ENCODE measurements at regions not wholly inside any gene's neighbourhood (a gene's known extent, or its start where the extent isn't known, plus 50 kb on each side); places are given as distances from the start of the nearest gene placed in this dataset.

DNA sequence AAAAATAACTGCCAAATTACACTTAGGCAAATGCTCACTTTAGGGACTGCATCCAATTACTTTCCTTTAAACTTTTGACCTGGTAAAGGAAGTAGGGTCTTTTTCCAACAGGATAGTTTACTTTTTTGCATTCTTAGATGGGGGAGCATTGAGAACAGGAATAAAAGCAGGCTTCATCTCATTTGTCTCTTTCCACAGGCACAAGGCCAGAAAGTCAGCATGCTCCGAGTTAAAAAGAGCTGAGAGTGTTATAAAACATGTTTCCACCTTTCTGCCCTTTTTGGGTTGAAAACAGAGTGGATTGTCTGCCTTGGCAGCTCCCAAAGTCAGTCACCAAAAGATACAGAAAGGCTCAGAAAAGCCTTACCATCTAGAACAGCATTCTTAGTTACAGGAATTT lies 404.9 kb upstream of the ALCAM start:
- Histone ChIP-seq H3K36me3 (ENCODE audit: control insufficient read depth, insufficient read depth, low read length) (no peaks in the 10 kb centered on the region), H3K4me3 (ENCODE audit: extremely low read depth, insufficient read depth, low read length, poor library complexity, severe bottlenecking) (no peak overlapping the region), H3K27ac (ENCODE audit: low read depth, low read length, severe bottlenecking) (peak overlapping the region; percentile 61), H3K4me1 (ENCODE audit: control insufficient read depth, insufficient read depth, low read length, poor library complexity, severe bottlenecking) (no peaks in the 10 kb centered on the region), H3K9me3 (ENCODE audit: control insufficient read depth, low read length) (no peaks in the 10 kb centered on the region)
- WGBS, 2 experiments (ENCODE audit: insufficient coverage in 2 of 2), result no CpG with 5 or more reads among the region's 1 CpG

DNA sequence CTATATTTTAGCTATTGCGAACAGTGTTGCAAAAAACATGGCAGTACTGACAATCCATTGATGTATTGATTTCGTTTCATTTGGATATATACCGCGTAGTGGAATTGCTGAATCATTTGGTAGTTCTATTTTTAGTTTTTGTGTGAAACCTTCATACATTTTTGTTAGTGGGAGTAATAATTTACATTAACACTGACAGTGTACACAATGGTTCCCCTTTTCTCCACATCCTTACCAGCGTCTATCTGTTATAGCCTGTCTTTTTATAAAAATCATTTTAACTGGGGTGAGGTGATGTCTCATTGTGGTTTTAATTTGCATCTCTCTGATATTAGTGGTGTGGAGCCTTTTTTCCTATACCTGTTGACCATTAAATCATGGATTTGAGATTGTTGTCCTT lies 392.4 kb upstream of the ALCAM start:
- Histone ChIP-seq H3K4me3 (ENCODE audit: extremely low read depth, insufficient read depth, low read length, poor library complexity, severe bottlenecking) (no peak overlapping the region), H3K27ac (ENCODE audit: low read depth, low read length, severe bottlenecking) (no peak overlapping the region), H3K36me3 (ENCODE audit: control insufficient read depth, insufficient read depth, low read length) (no peaks in the 10 kb centered on the region), H3K9me3 (ENCODE audit: control insufficient read depth, low read length) (no peaks in the 10 kb centered on the region), H3K4me1 (ENCODE audit: control insufficient read depth, insufficient read depth, low read length, poor library complexity, severe bottlenecking) (no peaks in the 10 kb centered on the region)
- 85 to 100% methylated on average over 2 to 4 of the region's 5 CpGs for WGBS, 2 experiments (ENCODE audit: insufficient coverage in 2 of 2)

DNA sequence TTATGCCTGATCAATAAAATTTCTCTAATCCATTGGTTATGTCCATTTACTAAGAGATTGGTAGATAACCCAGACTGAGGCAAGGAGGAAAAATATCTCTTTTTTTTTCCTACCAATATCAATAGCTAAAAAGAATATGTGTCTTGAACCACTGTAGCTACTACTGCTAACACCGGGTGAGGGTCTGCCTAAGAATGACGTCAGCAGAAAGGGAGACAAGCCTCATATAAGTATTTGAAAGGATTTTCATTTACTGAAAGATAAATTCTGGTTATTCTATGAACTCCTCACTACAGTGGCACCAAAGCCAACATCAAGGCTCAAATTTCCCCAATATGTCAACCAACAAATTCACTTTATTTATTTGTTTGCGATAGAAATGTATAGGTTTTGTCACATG lies 389.0 kb upstream of the ALCAM start:
- Histone ChIP-seq H3K36me3 (ENCODE audit: control insufficient read depth, insufficient read depth, low read length) (no peaks in the 10 kb centered on the region), H3K4me3 (ENCODE audit: extremely low read depth, insufficient read depth, low read length, poor library complexity, severe bottlenecking) (no peak overlapping the region), H3K27ac (ENCODE audit: low read depth, low read length, severe bottlenecking) (no peak overlapping the region), H3K4me1 (ENCODE audit: control insufficient read depth, insufficient read depth, low read length, poor library complexity, severe bottlenecking) (no peaks in the 10 kb centered on the region), H3K9me3 (ENCODE audit: control insufficient read depth, low read length) (no peaks in the 10 kb centered on the region)
- 100% methylated on average over 1 of the region's 3 CpGs; no CpG with 5 or more reads in 1 of the 2 experiments for WGBS, 2 experiments (ENCODE audit: insufficient coverage in 2 of 2)

DNA sequence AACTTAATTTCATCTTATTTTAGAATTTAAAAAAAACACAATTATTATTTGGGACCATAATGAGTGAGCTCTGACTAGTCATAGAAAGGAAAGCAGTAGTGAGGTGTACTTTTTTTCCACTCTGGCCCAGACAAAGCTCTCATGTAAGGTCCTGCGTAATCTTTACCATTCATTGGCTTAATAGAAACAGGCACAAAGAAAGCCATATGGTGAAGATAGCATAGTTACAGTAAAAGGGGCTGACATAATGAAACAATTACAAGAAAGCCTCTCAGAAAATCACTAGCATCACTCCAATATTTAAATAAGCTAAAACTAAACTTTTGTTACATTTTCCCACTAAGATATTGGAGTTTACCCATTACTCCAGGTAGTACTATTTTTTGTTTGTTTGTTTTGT lies 384.6 kb upstream of the ALCAM start:
- WGBS, 2 experiments (ENCODE audit: insufficient coverage in 2 of 2), result no CpG with 5 or more reads among the region's 1 CpG

DNA sequence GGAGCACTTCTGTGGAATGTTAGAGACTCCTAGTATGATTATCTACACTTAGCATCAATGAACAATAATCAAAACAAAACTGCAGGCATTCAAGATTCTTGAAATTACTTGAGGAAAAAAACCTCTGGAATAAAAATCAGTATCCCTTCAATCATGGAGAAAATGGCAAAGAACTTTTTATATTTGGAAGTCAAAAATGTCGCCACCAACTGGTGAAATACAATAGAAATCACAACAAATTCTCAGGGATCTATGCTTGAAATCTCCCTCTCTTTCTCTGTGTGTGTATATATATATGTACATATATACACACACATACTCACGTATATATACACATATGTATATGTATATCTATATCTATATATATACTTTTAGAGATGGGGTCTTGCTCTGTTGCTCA lies 378.9 kb upstream of the ALCAM start:
- H3K27ac ChIP-seq (ENCODE audit: low read depth, low read length, severe bottlenecking), result no peak overlapping the region

More for the DNA sequence above, 384.6 kb upstream of the ALCAM start:
- H3K27ac ChIP-seq (ENCODE audit: low read depth, low read length, severe bottlenecking), result no peak overlapping the region
- H3K9me3 ChIP-seq (ENCODE audit: control insufficient read depth, low read length), result no peaks in the 10 kb centered on the region
- H3K4me3 ChIP-seq (ENCODE audit: extremely low read depth, insufficient read depth, low read length, poor library complexity, severe bottlenecking), result no peak overlapping the region
- no peaks in the 10 kb centered on the region for H3K36me3 ChIP-seq (ENCODE audit: control insufficient read depth, insufficient read depth, low read length)
- no peaks in the 10 kb centered on the region for H3K4me1 ChIP-seq (ENCODE audit: control insufficient read depth, insufficient read depth, low read length, poor library complexity, severe bottlenecking)

DNA sequence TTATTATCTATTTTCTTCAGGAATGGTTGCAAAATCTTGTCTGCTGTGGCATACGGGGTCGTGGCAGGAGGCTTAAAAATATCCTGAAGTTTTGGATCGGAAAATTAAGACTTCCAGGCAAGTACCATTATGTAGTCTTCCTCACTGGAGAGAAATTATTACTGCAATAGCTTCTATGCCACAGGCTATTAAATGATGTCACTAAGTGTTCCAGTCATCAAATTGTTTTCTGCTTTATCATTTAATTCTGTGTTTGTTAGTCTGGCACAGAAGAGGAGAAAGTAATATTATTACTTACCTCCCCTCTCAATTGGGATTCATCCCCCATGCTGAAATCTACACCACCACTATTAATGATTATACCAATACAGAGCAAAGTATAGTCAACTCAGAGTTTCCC lies 378.2 kb upstream of the ALCAM start:
- H3K36me3 ChIP-seq (ENCODE audit: control insufficient read depth, insufficient read depth, low read length), result no peaks in the 10 kb centered on the region
- no peaks in the 10 kb centered on the region for H3K4me1 ChIP-seq (ENCODE audit: control insufficient read depth, insufficient read depth, low read length, poor library complexity, severe bottlenecking)
- H3K4me3 ChIP-seq (ENCODE audit: extremely low read depth, insufficient read depth, low read length, poor library complexity, severe bottlenecking), result no peak overlapping the region
- no peaks in the 10 kb centered on the region for H3K9me3 ChIP-seq (ENCODE audit: control insufficient read depth, low read length)
- WGBS, 2 experiments (ENCODE audit: insufficient coverage in 2 of 2), result 88% methylated on average over 1 of the region's 3 CpGs; no CpG with 5 or more reads in 1 of the 2 experiments
- H3K27ac ChIP-seq (ENCODE audit: low read depth, low read length, severe bottlenecking), result no peak overlapping the region

More for the DNA sequence above, 378.9 kb upstream of the ALCAM start:
- Histone ChIP-seq H3K36me3 (ENCODE audit: control insufficient read depth, insufficient read depth, low read length) (no peaks in the 10 kb centered on the region), H3K9me3 (ENCODE audit: control insufficient read depth, low read length) (no peaks in the 10 kb centered on the region), H3K4me3 (ENCODE audit: extremely low read depth, insufficient read depth, low read length, poor library complexity, severe bottlenecking) (no peak overlapping the region), H3K4me1 (ENCODE audit: control insufficient read depth, insufficient read depth, low read length, poor library complexity, severe bottlenecking) (no peaks in the 10 kb centered on the region)
- WGBS, 2 experiments (ENCODE audit: insufficient coverage in 2 of 2), result no CpG with 5 or more reads among the region's 2 CpGs

DNA sequence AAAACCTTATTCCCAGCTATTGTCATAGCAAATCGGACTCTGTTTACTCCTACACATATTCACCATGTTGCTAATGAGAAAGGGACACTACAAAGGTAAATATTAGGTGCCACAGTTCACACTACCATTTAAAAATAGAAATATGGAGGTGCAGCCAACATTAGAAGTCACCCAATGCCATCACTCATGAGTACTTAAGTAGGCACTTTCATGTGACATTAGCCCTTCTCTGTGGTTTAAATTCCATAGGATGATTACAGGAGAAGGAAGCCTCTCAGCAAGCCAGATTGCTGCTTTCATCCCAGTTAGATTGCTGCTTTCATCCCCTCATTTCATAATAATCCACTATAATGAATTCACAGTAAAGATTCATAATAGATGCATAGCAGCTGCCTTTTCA lies 376.8 kb upstream of the ALCAM start:
- Histone ChIP-seq H3K4me3 (ENCODE audit: extremely low read depth, insufficient read depth, low read length, poor library complexity, severe bottlenecking) (no peak overlapping the region), H3K36me3 (ENCODE audit: control insufficient read depth, insufficient read depth, low read length) (no peaks in the 10 kb centered on the region), H3K27ac (ENCODE audit: low read depth, low read length, severe bottlenecking) (no peak overlapping the region), H3K4me1 (ENCODE audit: control insufficient read depth, insufficient read depth, low read length, poor library complexity, severe bottlenecking) (no peaks in the 10 kb centered on the region), H3K9me3 (ENCODE audit: control insufficient read depth, low read length) (no peaks in the 10 kb centered on the region)
- WGBS, 2 experiments (ENCODE audit: insufficient coverage in 2 of 2), result no CpG with 5 or more reads among the region's 1 CpG

DNA sequence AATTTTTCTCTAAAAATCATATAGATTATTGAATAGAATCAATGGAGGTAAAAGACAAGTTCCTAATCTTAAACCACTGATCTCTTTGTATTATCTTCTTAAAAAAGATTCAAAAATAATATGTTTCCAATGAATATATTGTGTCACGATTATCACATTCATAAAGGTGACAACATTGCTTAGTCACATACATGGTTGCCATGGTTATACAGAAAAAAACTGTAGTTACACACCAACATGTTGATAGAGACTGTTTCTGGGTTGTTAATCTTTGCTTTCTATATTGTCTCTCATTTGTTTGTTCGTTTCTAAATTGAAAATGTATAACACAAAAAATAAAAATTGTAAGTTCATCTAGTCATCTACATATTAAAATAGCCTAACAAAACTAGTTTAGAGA lies 376.0 kb upstream of the ALCAM start:
- Histone ChIP-seq H3K4me1 (ENCODE audit: control insufficient read depth, insufficient read depth, low read length, poor library complexity, severe bottlenecking) (no peaks in the 10 kb centered on the region), H3K4me3 (ENCODE audit: extremely low read depth, insufficient read depth, low read length, poor library complexity, severe bottlenecking) (no peak overlapping the region), H3K27ac (ENCODE audit: low read depth, low read length, severe bottlenecking) (no peak overlapping the region), H3K9me3 (ENCODE audit: control insufficient read depth, low read length) (no peaks in the 10 kb centered on the region), H3K36me3 (ENCODE audit: control insufficient read depth, insufficient read depth, low read length) (no peaks in the 10 kb centered on the region)
- WGBS, 2 experiments (ENCODE audit: insufficient coverage in 2 of 2), result no CpG with 5 or more reads among the region's 2 CpGs

DNA sequence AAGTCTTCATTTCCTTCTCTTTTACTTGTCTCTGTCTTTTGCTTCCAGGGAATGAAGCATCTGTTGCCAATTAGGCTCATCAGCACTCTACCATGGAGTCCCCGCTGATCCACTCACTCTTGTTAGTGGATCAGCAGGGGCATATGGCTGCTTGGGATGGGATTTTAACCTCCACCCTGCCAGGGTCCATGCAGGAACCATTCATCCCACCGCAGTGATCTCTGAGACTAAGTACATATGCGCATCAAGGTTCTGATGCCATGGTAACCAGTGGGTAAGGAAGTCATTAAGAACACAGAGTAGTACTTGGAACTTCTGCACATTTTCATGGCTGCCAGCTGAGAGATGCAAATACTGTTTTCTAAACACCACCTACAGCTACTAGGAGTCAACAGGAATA lies 374.0 kb upstream of the ALCAM start:
- 60% methylated on average over 2 of the region's 3 CpGs; no CpG with 5 or more reads in 1 of the 2 experiments for WGBS, 2 experiments (ENCODE audit: insufficient coverage in 2 of 2)

DNA sequence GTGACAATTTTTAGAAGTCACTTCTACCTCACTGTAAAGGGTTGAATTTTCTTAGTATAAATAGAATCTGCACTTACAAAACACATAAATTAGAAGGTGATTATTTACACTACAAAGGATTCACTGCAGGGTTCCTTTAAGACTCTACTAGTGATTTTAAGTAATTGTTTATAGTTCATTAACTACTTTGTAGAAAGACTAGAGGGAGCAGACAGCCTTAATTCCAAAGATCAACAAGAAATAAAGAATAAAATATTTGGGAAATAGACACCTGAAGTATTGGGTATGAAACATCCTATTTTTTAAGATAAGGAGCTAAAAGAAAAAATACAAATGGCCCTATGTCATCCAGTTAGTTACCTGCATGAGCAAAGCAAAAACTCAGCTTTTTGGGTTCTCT lies 360.5 kb upstream of the ALCAM start:
- Histone ChIP-seq H3K9me3 (ENCODE audit: control insufficient read depth, low read length) (no peaks in the 10 kb centered on the region), H3K27ac (ENCODE audit: low read depth, low read length, severe bottlenecking) (no peak overlapping the region), H3K4me1 (ENCODE audit: control insufficient read depth, insufficient read depth, low read length, poor library complexity, severe bottlenecking) (no peaks in the 10 kb centered on the region), H3K4me3 (ENCODE audit: extremely low read depth, insufficient read depth, low read length, poor library complexity, severe bottlenecking) (no peak overlapping the region), H3K36me3 (ENCODE audit: control insufficient read depth, insufficient read depth, low read length) (no peaks in the 10 kb centered on the region)

More for the DNA sequence above, 374.0 kb upstream of the ALCAM start:
- Histone ChIP-seq H3K27ac (ENCODE audit: low read depth, low read length, severe bottlenecking) (no peak overlapping the region), H3K4me3 (ENCODE audit: extremely low read depth, insufficient read depth, low read length, poor library complexity, severe bottlenecking) (no peak overlapping the region), H3K4me1 (ENCODE audit: control insufficient read depth, insufficient read depth, low read length, poor library complexity, severe bottlenecking) (no peaks in the 10 kb centered on the region), H3K9me3 (ENCODE audit: control insufficient read depth, low read length) (no peaks in the 10 kb centered on the region), H3K36me3 (ENCODE audit: control insufficient read depth, insufficient read depth, low read length) (no peaks in the 10 kb centered on the region)

DNA sequence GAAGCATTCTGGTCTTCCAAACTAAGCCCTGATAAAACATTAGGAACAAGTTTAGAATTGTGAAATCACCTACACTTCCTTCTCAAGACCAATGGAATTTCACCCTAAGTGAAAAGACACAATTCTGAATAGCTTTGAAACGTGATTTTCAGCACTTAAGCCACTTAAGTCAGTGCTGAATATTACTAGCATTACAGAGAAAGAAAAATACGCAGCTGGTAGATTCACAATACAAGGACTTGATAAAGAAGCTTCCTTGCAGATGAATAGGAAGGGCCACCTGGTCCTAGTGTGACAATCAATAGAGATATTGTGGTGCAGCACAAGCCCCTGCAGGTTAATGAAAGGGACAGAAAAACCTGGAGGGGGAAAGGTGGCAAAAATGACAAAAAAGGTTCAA lies 353.1 kb upstream of the ALCAM start:
- no peak overlapping the region for H3K4me3 ChIP-seq (ENCODE audit: extremely low read depth, insufficient read depth, low read length, poor library complexity, severe bottlenecking)
- no peaks in the 10 kb centered on the region for H3K36me3 ChIP-seq (ENCODE audit: control insufficient read depth, insufficient read depth, low read length)
- no peak overlapping the region for H3K27ac ChIP-seq (ENCODE audit: low read depth, low read length, severe bottlenecking)
- no peaks in the 10 kb centered on the region for H3K9me3 ChIP-seq (ENCODE audit: control insufficient read depth, low read length)
- H3K4me1 ChIP-seq (ENCODE audit: control insufficient read depth, insufficient read depth, low read length, poor library complexity, severe bottlenecking), result no peaks in the 10 kb centered on the region
- WGBS, 2 experiments (ENCODE audit: insufficient coverage in 2 of 2), result 33 to 83% methylated on average over 1 of the region's 2 CpGs
